ENCODE measurements at regions not wholly inside any gene's neighbourhood (a gene's known extent, or its start where the extent isn't known, plus 50 kb on each side); places are given as distances from the start of the nearest gene placed in this dataset.

- Histone ChIP-seq H3K27ac (replicated peaks) (no peak overlapping the region), H3K4me3 (replicated peaks; ENCODE audit: insufficient read depth, low read length) (no peak overlapping the region), H3K27me3 (ENCODE audit: insufficient read depth, poor library complexity, severe bottlenecking) (no peaks in the 10 kb centered on the region)
- no peak for DNase-seq (ENCODE audit: low read depth in 1 of 2, low spot score in 1 of 2)
- no peak for TF ChIP-seq SPI1 (IDR thresholded peaks at IDR 0.05; ENCODE audit: borderline replicate concordance, low read depth)
- no peak for TF ChIP-seq POLR2AphosphoS5 (IDR thresholded peaks at IDR 0.05; ENCODE audit: low read depth)
- no peak for TF ChIP-seq CTCF (IDR thresholded peaks at IDR 0.05; ENCODE audit: insufficient read depth, low read length)
- TF ChIP-seq, protein P1, sequence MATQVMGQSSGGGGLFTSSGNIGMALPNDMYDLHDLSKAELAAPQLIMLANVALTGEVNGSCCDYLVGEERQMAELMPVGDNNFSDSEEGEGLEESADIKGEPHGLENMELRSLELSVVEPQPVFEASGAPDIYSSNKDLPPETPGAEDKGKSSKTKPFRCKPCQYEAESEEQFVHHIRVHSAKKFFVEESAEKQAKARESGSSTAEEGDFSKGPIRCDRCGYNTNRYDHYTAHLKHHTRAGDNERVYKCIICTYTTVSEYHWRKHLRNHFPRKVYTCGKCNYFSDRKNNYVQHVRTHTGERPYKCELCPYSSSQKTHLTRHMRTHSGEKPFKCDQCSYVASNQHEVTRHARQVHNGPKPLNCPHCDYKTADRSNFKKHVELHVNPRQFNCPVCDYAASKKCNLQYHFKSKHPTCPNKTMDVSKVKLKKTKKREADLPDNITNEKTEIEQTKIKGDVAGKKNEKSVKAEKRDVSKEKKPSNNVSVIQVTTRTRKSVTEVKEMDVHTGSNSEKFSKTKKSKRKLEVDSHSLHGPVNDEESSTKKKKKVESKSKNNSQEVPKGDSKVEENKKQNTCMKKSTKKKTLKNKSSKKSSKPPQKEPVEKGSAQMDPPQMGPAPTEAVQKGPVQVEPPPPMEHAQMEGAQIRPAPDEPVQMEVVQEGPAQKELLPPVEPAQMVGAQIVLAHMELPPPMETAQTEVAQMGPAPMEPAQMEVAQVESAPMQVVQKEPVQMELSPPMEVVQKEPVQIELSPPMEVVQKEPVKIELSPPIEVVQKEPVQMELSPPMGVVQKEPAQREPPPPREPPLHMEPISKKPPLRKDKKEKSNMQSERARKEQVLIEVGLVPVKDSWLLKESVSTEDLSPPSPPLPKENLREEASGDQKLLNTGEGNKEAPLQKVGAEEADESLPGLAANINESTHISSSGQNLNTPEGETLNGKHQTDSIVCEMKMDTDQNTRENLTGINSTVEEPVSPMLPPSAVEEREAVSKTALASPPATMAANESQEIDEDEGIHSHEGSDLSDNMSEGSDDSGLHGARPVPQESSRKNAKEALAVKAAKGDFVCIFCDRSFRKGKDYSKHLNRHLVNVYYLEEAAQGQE (IDR thresholded peaks at IDR 0.05; ENCODE audit: insufficient replicate concordance, low read depth) = no peak
- no peak for TF ChIP-seq GABPA (IDR thresholded peaks at IDR 0.05; ENCODE audit: low read depth)
Observed at GRCh38 chr2:173631127-173631460, 276.4 kb downstream of the CDCA7 start.

GRCh38 chr2:173644146-173644545 lies 289.5 kb downstream of the CDCA7 start:
- Histone ChIP-seq H3K27ac (replicated peaks) (no peak overlapping the region), H3K4me3 (replicated peaks; ENCODE audit: insufficient read depth, low read length) (no peak overlapping the region), H3K27me3 (ENCODE audit: insufficient read depth, poor library complexity, severe bottlenecking) (peaks cover 2% of the 10 kb centered on the region)
- DNase-seq (ENCODE audit: low read depth in 1 of 2, low spot score in 1 of 2) = no peak
- TF ChIP-seq POLR2AphosphoS5 (IDR thresholded peaks at IDR 0.05; ENCODE audit: low read depth) (no peak), SPI1 (IDR thresholded peaks at IDR 0.05; ENCODE audit: borderline replicate concordance, low read depth) (no peak), CTCF (IDR thresholded peaks at IDR 0.05; ENCODE audit: insufficient read depth, low read length) (no peak), GABPA (IDR thresholded peaks at IDR 0.05; ENCODE audit: low read depth) (no peak)
- TF ChIP-seq, protein P1 (IDR thresholded peaks at IDR 0.05; ENCODE audit: insufficient replicate concordance, low read depth) = no peak

GRCh38 chr2:173647681-173648311 lies 293.1 kb downstream of the CDCA7 start:
- no peak overlapping the region for H3K27ac ChIP-seq (replicated peaks)
- DNase-seq (ENCODE audit: low read depth in 1 of 2, low spot score in 1 of 2) = no peak
- no peak for TF ChIP-seq GABPA (IDR thresholded peaks at IDR 0.05; ENCODE audit: low read depth)
- TF ChIP-seq CTCF (IDR thresholded peaks at IDR 0.05; ENCODE audit: insufficient read depth, low read length) = no peak
- TF ChIP-seq POLR2AphosphoS5 (IDR thresholded peaks at IDR 0.05; ENCODE audit: low read depth) = no peak
- H3K27me3 ChIP-seq (ENCODE audit: insufficient read depth, poor library complexity, severe bottlenecking) = peaks cover 2% of the 10 kb centered on the region
- H3K4me3 ChIP-seq (replicated peaks; ENCODE audit: insufficient read depth, low read length) = no peak overlapping the region

DNA sequence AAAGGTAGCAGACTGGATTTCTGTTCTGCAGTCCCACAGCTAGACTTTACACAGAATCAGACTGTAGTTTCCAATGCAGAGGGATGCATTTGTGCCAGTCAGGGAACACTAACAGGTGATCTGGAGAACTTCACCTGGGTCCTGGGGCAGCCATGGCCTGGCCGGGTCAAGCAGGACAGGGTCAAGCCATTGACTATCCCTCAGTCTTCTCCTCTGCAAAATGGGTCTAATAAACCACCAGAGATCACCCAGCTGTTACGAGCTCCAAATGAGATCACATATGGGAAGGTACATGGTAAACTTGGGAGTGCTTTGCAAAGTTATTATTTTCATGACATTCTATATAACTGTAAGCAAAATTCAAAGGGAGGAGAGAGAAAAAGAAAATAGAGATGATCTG lies 294.1 kb downstream of the CDCA7 start:
- DNase-seq (ENCODE audit: low read depth in 1 of 2, low spot score in 1 of 2) = no peak
- TF ChIP-seq SPI1 (IDR thresholded peaks at IDR 0.05; ENCODE audit: borderline replicate concordance, low read depth) (no peak), CTCF (IDR thresholded peaks at IDR 0.05; ENCODE audit: insufficient read depth, low read length) (no peak), GABPA (IDR thresholded peaks at IDR 0.05; ENCODE audit: low read depth) (no peak), POLR2AphosphoS5 (IDR thresholded peaks at IDR 0.05; ENCODE audit: low read depth) (no peak)
- TF ChIP-seq, protein P1 (IDR thresholded peaks at IDR 0.05; ENCODE audit: insufficient replicate concordance, low read depth) = no peak
- Histone ChIP-seq H3K4me3 (replicated peaks; ENCODE audit: insufficient read depth, low read length) (no peak overlapping the region), H3K27ac (replicated peaks) (no peak overlapping the region), H3K27me3 (ENCODE audit: insufficient read depth, poor library complexity, severe bottlenecking) (peaks cover 2% of the 10 kb centered on the region)
